GM18505 (cell line): ENCODE measurements at regions not wholly inside any gene's neighbourhood (a gene's known extent, or its start where the extent isn't known, plus 50 kb on each side); places are given as distances from the start of the nearest gene placed in this dataset.

Source experiments
- ATAC-seq: cut with Tn5 transposase; IDR thresholded peaks from one replicate; pipeline ENCODE4 v1.9.1; 2021; ENCODE audit not compliant: unreplicated experiment
- POLR2A ChIP-seq: IDR thresholded peaks from 4 replicates; pipeline ENCODE4 v1.6.1; 2011; ENCODE audit warnings: borderline replicate concordance; ENCODE audit not compliant: insufficient read depth, insufficient read length; ENCODE audit errors: extremely low read depth

GRCh38 chr3:180176059-180176458 is 139.3 kb upstream of the PEX5L start:
- no peak for ATAC-seq
- no peak for TF ChIP-seq POLR2A

- TF ChIP-seq POLR2A, result no peak
- ATAC-seq, result no peak
Measured at GRCh38 chr3:180177255-180177654, 140.5 kb upstream of the PEX5L start.

- ATAC-seq, result no peak
- no peak for TF ChIP-seq POLR2A
Measured at GRCh38 chr3:180179562-180179961, 142.8 kb upstream of the PEX5L start.

- ATAC-seq, result no peak
- TF ChIP-seq POLR2A, result no peak
Measured at GRCh38 chr3:180180795-180181194, 144.1 kb upstream of the PEX5L start.

- TF ChIP-seq POLR2A, result no peak
Measured at GRCh38 chr3:180181387-180181786, 144.7 kb upstream of the PEX5L start.

GRCh38 chr3:180183346-180183745 is 146.6 kb upstream of the PEX5L start:
- TF ChIP-seq POLR2A, result no peak
- ATAC-seq, result no peak

More at GRCh38 chr3:180181387-180181786, 144.7 kb upstream of the PEX5L start:
- ATAC-seq, result no peak

- no peak for ATAC-seq
- TF ChIP-seq POLR2A, result no peak
Measured at GRCh38 chr3:180184816-180185215, 148.1 kb upstream of the PEX5L start.

GRCh38 chr3:180185650-180186049 is 148.9 kb upstream of the PEX5L start:
- TF ChIP-seq POLR2A, result no peak
- no peak for ATAC-seq

GRCh38 chr3:180188512-180189309 is 152.0 kb upstream of the PEX5L start:
- ATAC-seq, result no peak
- no peak for TF ChIP-seq POLR2A

GRCh38 chr3:180189310-180189648 is 152.5 kb upstream of the PEX5L start:
- no peak for ATAC-seq
- no peak for TF ChIP-seq POLR2A

- no peak for ATAC-seq
- TF ChIP-seq POLR2A, result no peak
Measured at GRCh38 chr3:180196658-180197057, 159.9 kb upstream of the PEX5L start.

- TF ChIP-seq POLR2A, result no peak
- ATAC-seq, result no peak
Measured at GRCh38 chr3:180199417-180199995, 162.8 kb upstream of the PEX5L start.

GRCh38 chr3:180215866-180216265 is 179.1 kb upstream of the PEX5L start:
- ATAC-seq, result no peak
- no peak for TF ChIP-seq POLR2A

- ATAC-seq, result no peak
- TF ChIP-seq POLR2A, result no peak
Measured at GRCh38 chr3:180223268-180223667, 186.5 kb upstream of the PEX5L start.
